ENCODE measurements at regions not wholly inside any gene's neighbourhood (a gene's known extent, or its start where the extent isn't known, plus 50 kb on each side); places are given as distances from the start of the nearest gene placed in this dataset.
A peak's percentile ranks its signal among the peaks of the same experiment; 100 is the strongest.

GRCh38 chr3:88725440-88726165 lies 381.8 kb upstream of the EPHA3 start:
- H3K9me3 ChIP-seq (ENCODE audit: insufficient read depth in 2 of 2, low read depth in 1 of 2, low read length in 1 of 2): no peaks in the 10 kb centered on the region; a peak in 1 of 4 replicates
- H4K5ac ChIP-seq (ENCODE audit: insufficient read length, low read depth, low read length): no peak overlapping the region
- no peak overlapping the region for H3K56ac ChIP-seq (replicated peaks; ENCODE audit: insufficient read length, low read depth, low read length)
- no peak for TF ChIP-seq CTCF (IDR thresholded peaks at IDR 0.05; ENCODE audit: control extremely low read depth in 1 of 3, insufficient read depth in 1 of 3, low read depth in 1 of 3, low read length in 3 of 3)
- TF ChIP-seq TBP (IDR thresholded peaks at IDR 0.05; ENCODE audit: low read depth, low read length): no peak
- no peak for TF ChIP-seq EZH2 (IDR thresholded peaks at IDR 0.05; ENCODE audit: low read depth, low read length, severe bottlenecking)
- no peak for TF ChIP-seq RXRA (IDR thresholded peaks at IDR 0.05; ENCODE audit: insufficient read depth, low read depth, low read length)
- TF ChIP-seq, protein P1, sequence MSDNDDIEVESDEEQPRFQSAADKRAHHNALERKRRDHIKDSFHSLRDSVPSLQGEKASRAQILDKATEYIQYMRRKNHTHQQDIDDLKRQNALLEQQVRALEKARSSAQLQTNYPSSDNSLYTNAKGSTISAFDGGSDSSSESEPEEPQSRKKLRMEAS (IDR thresholded peaks at IDR 0.05): no peak
- no peak for TF ChIP-seq PHF8 (conservative IDR thresholded peaks at IDR 0.05; ENCODE audit: low read depth, low read length)
- no peak for TF ChIP-seq CEBPB (IDR thresholded peaks at IDR 0.05; ENCODE audit: low read depth, low read length)
- no peak for TF ChIP-seq RAD21 (IDR thresholded peaks at IDR 0.05 in 1 of 2, conservative IDR thresholded peaks at IDR 0.05 in 1 of 2; ENCODE audit: low read depth in 2 of 2, low read length in 2 of 2)
- no peak for TF ChIP-seq NANOG (IDR thresholded peaks at IDR 0.05; ENCODE audit: insufficient read depth, low read depth, low read length, poor library complexity, severe bottlenecking)
- TF ChIP-seq TCF12 (IDR thresholded peaks at IDR 0.05; ENCODE audit: low read depth, low read length): no peak
- no peak overlapping the region for H2BK12ac ChIP-seq (ENCODE audit: low read depth, low read length)
- no peaks in the 10 kb centered on the region for H3K79me2 ChIP-seq (ENCODE audit: control insufficient read depth in 1 of 2, insufficient read depth in 2 of 2, low read length in 2 of 2)
- H2BK5ac ChIP-seq (ENCODE audit: low read depth, low read length): no peak overlapping the region
- no peaks in the 10 kb centered on the region for H3K27me3 ChIP-seq (replicated peaks in 1 of 4; ENCODE audit: control insufficient read depth in 3 of 4, extremely low read depth in 1 of 4, insufficient read depth in 3 of 4, low read length in 3 of 4)
- ChIA-PET POLR2A (ENCODE audit: partially characterized antibody) (no interaction called here), CTCF (ENCODE audit: partially characterized antibody) (no interaction called here)
- no peak for FAIRE-seq
- no peaks in the 10 kb centered on the region for H4K20me1 ChIP-seq (replicated peaks in 1 of 2; ENCODE audit: control insufficient read depth in 1 of 2, insufficient read depth in 2 of 2, low read length in 2 of 2)
- no peak overlapping the region for H2BK20ac ChIP-seq (ENCODE audit: low read length)
- no peak overlapping the region for H2BK120ac ChIP-seq (replicated peaks; ENCODE audit: low read depth, low read length)
- no peak overlapping the region for H3K23ac ChIP-seq (ENCODE audit: insufficient read length)
- no peak overlapping the region for H3K4me2 ChIP-seq (ENCODE audit: insufficient read depth in 1 of 2, low read depth in 2 of 2, low read length in 2 of 2)
- no peak overlapping the region for H4K8ac ChIP-seq (ENCODE audit: extremely low read depth, insufficient read depth, low read length)
- H3K4ac ChIP-seq (replicated peaks; ENCODE audit: insufficient read length, low read depth, low read length): no peak overlapping the region
- no peaks in the 10 kb centered on the region for H3K79me1 ChIP-seq (ENCODE audit: low read depth, low read length)
- no peaks in the 10 kb centered on the region for H3K23me2 ChIP-seq (ENCODE audit: low read depth, low read length)
- 94% methylated on average over 2 of the region's 2 CpGs; no CpG with 5 or more reads in 1 of the 2 experiments for WGBS, 2 experiments (ENCODE audit: extremely low coverage in 1 of 2, insufficient coverage in 1 of 2, insufficient read length in 1 of 2, insufficient replicate concordance in 2 of 2, low coverage in 1 of 2, low lambda C conversion rate in 2 of 2, missing lambda C conversion rate in 1 of 2)
- H3K27ac ChIP-seq (ENCODE audit: low read depth, low read length): no peak overlapping the region
- no peak overlapping the region for H3K9ac ChIP-seq (replicated peaks in 1 of 4; ENCODE audit: extremely low read depth in 1 of 4, low read depth in 3 of 4, low read length in 3 of 4)
- no peaks in the 10 kb centered on the region for H3K36me3 ChIP-seq (ENCODE audit: control insufficient read depth in 2 of 4, insufficient read depth in 4 of 4, low read length in 3 of 4)
- H2AK5ac ChIP-seq (ENCODE audit: low read depth, low read length): no peak overlapping the region
- no peak overlapping the region for H3K4me3 ChIP-seq (ENCODE audit: extremely low read depth in 1 of 4, insufficient read depth in 2 of 4, low read depth in 3 of 4, low read length in 4 of 4)
- no peak overlapping the region for H4K91ac ChIP-seq (replicated peaks; ENCODE audit: insufficient read length, low read length)
- DNase-seq (ENCODE audit: low read depth in 1 of 2, low spot score in 2 of 2): no peak
- peak overlapping the region; percentile 52; the same call in 1 of the 2 replicates for H2AFZ ChIP-seq (ENCODE audit: low read length)
- no peak overlapping the region for H3K14ac ChIP-seq (ENCODE audit: insufficient read length)
- no peak overlapping the region for H3K18ac ChIP-seq (ENCODE audit: extremely low read depth, low read length)
- H2BK15ac ChIP-seq (ENCODE audit: low read length): no peak overlapping the region
- no peaks in the 10 kb centered on the region for H3K4me1 ChIP-seq (replicated peaks in 1 of 4; ENCODE audit: control insufficient read depth in 3 of 4, insufficient read depth in 4 of 4, low read length in 3 of 4)

Measured in H1 (cell line).